GM12878 (cell line): ENCODE measurements at regions not wholly inside any gene's neighbourhood (a gene's known extent, or its start where the extent isn't known, plus 50 kb on each side); places are given as distances from the start of the nearest gene placed in this dataset.

Source experiments
- ATAC-seq: fragments of 200-7000 bp; cut with Tn5 transposase; 3 replicates; pipeline ENCODE4 v1.9.1; 2020; ENCODE audit warnings: mild to moderate bottlenecking, moderate library complexity
- BruUV-seq: library from RNA; stranded (reverse); fragments of 400-500 nt; replicated peaks from 2 replicates; lab custom pipeline; 2021; lab: Mats Ljungman, UMichigan
- CTCF ChIA-PET: fragments of 300-600 bp; sonication (Branson Sonifier 250); formaldehyde crosslinking; extraction: SDS; loops from one replicate; lab custom pipeline; 2021; ENCODE audit warnings: inconsistent platforms; lab: Yijun Ruan, JAX
- POLR2A ChIA-PET: fragments of 350-600 bp; formaldehyde crosslinking; extraction: SDS; loops from one replicate; lab custom pipeline; 2021; ENCODE audit warnings: inconsistent platforms; lab: Charles Lee
- RAD21 ChIA-PET: fragments of 300-600 bp; sonication (Branson Sonifier 250); formaldehyde crosslinking; loops from one replicate; lab custom pipeline; 2023; ENCODE audit warnings: antibody characterized with exemption; ENCODE audit not compliant: unreplicated experiment; lab: Charles Lee
- SMC1A ChIA-PET: fragments of 300-600 bp; sonication (Branson Sonifier 250); formaldehyde crosslinking; loops from one replicate; lab custom pipeline; 2023; ENCODE audit not compliant: unreplicated experiment, uncharacterized antibody; lab: Charles Lee
- DNase-seq: peaks from one replicate; pipeline ENCODE4 v3.0.0-alpha.2; 2011; ENCODE audit warnings: low read depth, low spot score
- FAIRE-seq: peaks from 3 replicates; lab custom pipeline; 2011; peaks lifted over from hg19 to GRCh38; lab: Jason Lieb, UNC
- H2AFZ ChIP-seq: 2 replicates; pipeline ENCODE4 v1.6.0; 2011; ENCODE audit warnings: low read depth, low read length, control low read depth; ENCODE audit not compliant: control insufficient read depth
- H3K27ac ChIP-seq: 2 replicates; pipeline ENCODE4 v1.5.1; 2011; ENCODE audit warnings: control low read depth; ENCODE audit not compliant: control insufficient read depth, insufficient read depth
- H3K27me3 ChIP-seq, 2 experiments: replicated peaks in 1 of 2; 2 replicates each; pipeline versions ENCODE4 v1.6.0 to v1.6.1; 2011; ENCODE audit warnings: low read length in 1 of 2; ENCODE audit not compliant: control insufficient read depth in 2 of 2, insufficient read depth in 2 of 2
- H3K36me3 ChIP-seq, 2 experiments: 2 replicates each; pipeline ENCODE4 v1.5.1; 2011; ENCODE audit warnings: low read length in 1 of 2; ENCODE audit not compliant: control insufficient read depth in 2 of 2, insufficient read depth in 2 of 2
- H3K4me1 ChIP-seq: 2 replicates; pipeline ENCODE4 v1.6.1; 2011; ENCODE audit warnings: mild to moderate bottlenecking, low read length, moderate library complexity, mixed read lengths; ENCODE audit not compliant: control insufficient read depth, insufficient read depth
- H3K4me2 ChIP-seq: 2 replicates; pipeline ENCODE4 v1.6.0; 2011; ENCODE audit warnings: control low read depth; ENCODE audit not compliant: control insufficient read depth, insufficient read depth
- H3K4me3 ChIP-seq: fragments of 200-600 bp; sonication (generic); 2 replicates; pipeline ENCODE4 v1.5.1; 2016
- H3K79me2 ChIP-seq: 2 replicates; pipeline ENCODE4 v1.6.0; 2011; ENCODE audit warnings: low read length; ENCODE audit not compliant: control insufficient read depth, insufficient read depth
- H3K9ac ChIP-seq: 2 replicates; pipeline ENCODE4 v1.8.0; 2011; ENCODE audit warnings: low read length, control low read depth, mixed read lengths; ENCODE audit not compliant: control insufficient read depth, insufficient read depth
- H3K9me3 ChIP-seq: replicated peaks from 3 replicates; pipeline ENCODE4 v1.5.1; 2011; ENCODE audit warnings: mild to moderate bottlenecking, low read length; ENCODE audit not compliant: control insufficient read depth, insufficient read depth
- H4K20me1 ChIP-seq: 2 replicates; pipeline ENCODE4 v1.6.0; 2011; ENCODE audit not compliant: control insufficient read depth, insufficient read depth
- CBX3 ChIP-seq: fragments of 200-600 bp; sonication (generic); IDR thresholded peaks from 2 replicates; pipeline ENCODE4 v1.6.1; 2016; ENCODE audit warnings: low read depth, borderline replicate concordance
- CHD4 ChIP-seq: fragments of 200-600 bp; sonication (generic); IDR thresholded peaks from 2 replicates; pipeline ENCODE4 v1.6.1; 2016; ENCODE audit warnings: mild to moderate bottlenecking
- E4F1 ChIP-seq: fragments of 450-650 bp; IDR thresholded peaks from 2 replicates; pipeline ENCODE4 v1.6.1; 2018; ENCODE audit warnings: borderline replicate concordance, mild to moderate bottlenecking; ENCODE audit not compliant: partially characterized antibody
- EED ChIP-seq: sonication (generic); IDR thresholded peaks from 2 replicates; pipeline ENCODE4 v1.6.1; 2016; ENCODE audit warnings: antibody characterized with exemption, low read depth
- KDM1A ChIP-seq: fragments of 200-600 bp; sonication (generic); IDR thresholded peaks from 2 replicates; pipeline ENCODE4 v1.6.1; 2016; ENCODE audit warnings: borderline replicate concordance
- MEF2A ChIP-seq: IDR thresholded peaks from 2 replicates; pipeline ENCODE4 v1.6.1; 2011; ENCODE audit warnings: low read depth, mild to moderate bottlenecking, low read length, moderate library complexity; ENCODE audit not compliant: insufficient read depth
- MYC ChIP-seq: IDR thresholded peaks from 2 replicates; pipeline ENCODE4 v1.6.1; 2011; ENCODE audit warnings: mild to moderate bottlenecking, low read length, moderate library complexity, inconsistent platforms; ENCODE audit not compliant: insufficient read depth, insufficient replicate concordance, insufficient read length, severe bottlenecking
- NBN ChIP-seq: fragments of 450-650 bp; IDR thresholded peaks from 2 replicates; pipeline ENCODE4 v1.6.1; 2016
- NFXL1 ChIP-seq: fragments of 450-650 bp; IDR thresholded peaks from 2 replicates; pipeline ENCODE4 v1.6.1; 2017; ENCODE audit warnings: antibody characterized with exemption, mild to moderate bottlenecking, borderline replicate concordance
- PAX5 ChIP-seq: IDR thresholded peaks from 2 replicates; pipeline ENCODE4 v1.6.1; 2011; ENCODE audit warnings: low read depth, low read length, borderline replicate concordance
- POLR2AphosphoS2 ChIP-seq: IDR thresholded peaks from 2 replicates; pipeline ENCODE4 v1.6.1; 2011; ENCODE audit warnings: low read depth, mild to moderate bottlenecking, low read length, improper control_type of control experiment, moderate library complexity
- RCOR1 ChIP-seq: conservative IDR thresholded peaks from 2 replicates; pipeline ENCODE4 v1.6.1; 2012; ENCODE audit warnings: low read depth, low read length, improper control_type of control experiment
- SP1 ChIP-seq: IDR thresholded peaks from one replicate; pipeline ENCODE4 v1.6.1; 2011; ENCODE audit warnings: low read depth, low read length
- TCF3 ChIP-seq: IDR thresholded peaks from 2 replicates; pipeline ENCODE4 v1.6.1; 2012; ENCODE audit warnings: low read depth, mild to moderate bottlenecking, low read length, borderline replicate concordance; ENCODE audit not compliant: insufficient read depth
- TCF7 ChIP-seq: IDR thresholded peaks from 2 replicates; pipeline ENCODE4 v1.6.1; 2014; ENCODE audit warnings: antibody characterized with exemption, borderline replicate concordance
- WGBS: methylation state at CpG from one replicate; pipeline ENCODE4 v1.1.6; 2016; ENCODE audit warnings: low lambda C conversion rate; ENCODE audit not compliant: insufficient replicate concordance, insufficient coverage; ENCODE audit errors: missing lambda C conversion rate; 5-methylcytosine and 5-hydroxymethylcytosine counted together
- in situ Hi-C: fragments of 300-500 bp; cut with MboI; formaldehyde crosslinking; loops from 9 replicates; pipeline ENCODE4 v1.14.3; 2018; ENCODE audit warnings: mixed read lengths
- intact Hi-C: fragments of 100-400 bp; cut with micrococcal nuclease; formaldehyde crosslinking; loops from one replicate; pipeline ENCODE4 v1.14.2; 2022; ENCODE audit not compliant: unreplicated experiment

GRCh38 chr14:99075061-99075460, 196.9 kb downstream of the BCL11B start:
- Histone ChIP-seq H3K27me3 (no peaks in the 10 kb centered on the region), H3K4me2 (no peak overlapping the region), H3K9me3 (no peaks in the 10 kb centered on the region; the same call in 2 of the 3 replicates), H4K20me1 (no peaks in the 10 kb centered on the region), H3K79me2 (no peaks in the 10 kb centered on the region), H3K4me3 (no peak overlapping the region), H3K9ac (no peak overlapping the region), H3K4me1 (no peaks in the 10 kb centered on the region), H2AFZ (no peak overlapping the region), H3K27ac (no peak overlapping the region), H3K36me3 (no peaks in the 10 kb centered on the region)
- ChIA-PET SMC1A (no interaction called here), RAD21 (no interaction called here), CTCF (no interaction called here), POLR2A (no interaction called here)
- WGBS: 55% methylated on average over 11 of the region's 11 CpGs
- TF ChIP-seq CHD4 (no peak), KDM1A (no peak)
- BruUV-seq: no TSS peak
- in situ Hi-C loops (no loop called here), intact Hi-C loops (no loop called here)
- FAIRE-seq (no peak), ATAC-seq (no peak), DNase-seq (no peak)

GRCh38 chr14:99075771-99076375, 196.1 kb downstream of the BCL11B start:
- H3K9me3 ChIP-seq: no peaks in the 10 kb centered on the region; the same call in 2 of the 3 replicates
- H3K27me3 ChIP-seq: no peaks in the 10 kb centered on the region
- H3K4me2 ChIP-seq: no peak overlapping the region
- 16% methylated on average over 5 of the region's 5 CpGs for WGBS
- no peak for DNase-seq
- H3K9ac ChIP-seq: no peak overlapping the region
- ChIA-PET POLR2A (no interaction called here), SMC1A (interaction anchor here (0.6 kb wide), 1 partner anchor 217 kb away, joined by 3 read pairs; no protein-coding TSS in a partner anchor), CTCF (no interaction called here), RAD21 (no interaction called here)
- no peaks in the 10 kb centered on the region for H4K20me1 ChIP-seq
- H3K36me3 ChIP-seq: no peaks in the 10 kb centered on the region
- no TSS peak for BruUV-seq
- intact Hi-C loops: no loop called here
- no peak for ATAC-seq
- no peak overlapping the region for H3K4me3 ChIP-seq
- H3K27ac ChIP-seq: no peak overlapping the region
- no peak for FAIRE-seq
- no peaks in the 10 kb centered on the region for H3K4me1 ChIP-seq
- TF ChIP-seq PAX5 (no peak), MEF2A (no peak), EED (no peak), SP1 (no peak), E4F1 (no peak), CBX3 (no peak), POLR2AphosphoS2 (no peak), TCF3 (no peak), NFXL1 (no peak), MYC (no peak), RCOR1 (no peak), NBN (no peak), TCF7 (no peak)
- H2AFZ ChIP-seq: no peak overlapping the region
- in situ Hi-C loops: no loop called here
- H3K79me2 ChIP-seq: no peaks in the 10 kb centered on the region
